Amygdala (tissue), 56 donors: ENCODE measurements at regions not wholly inside any gene's neighbourhood (a gene's known extent, or its start where the extent isn't known, plus 50 kb on each side); places are given as distances from the start of the nearest gene placed in this dataset.
A peak's percentile ranks its signal among the peaks of the same experiment; 100 is the strongest.
"Not testable (repeated sequence)": the region's sequence is repeated elsewhere in the genome, so short reads cannot be mapped to it uniquely, and the experiment has no call there.

Experiments
- DNase-seq, 56 donors: peaks; one replicate each; lab custom pipeline; 2025; lab: John Stamatoyannopoulos, UW

GRCh38 chr4:97432551-97432950 lies 710.7 kb downstream of the STPG2 start:
- no peak for DNase-seq

GRCh38 chr4:97437998-97438705 lies 705.1 kb downstream of the STPG2 start:
- DNase-seq = not testable (repeated sequence)

- no peak for DNase-seq
These were observed 690.1 kb downstream of the STPG2 start for GRCh38 chr4:97453186-97453585.

- no peak for DNase-seq
These were observed 686.0 kb downstream of the STPG2 start for GRCh38 chr4:97457253-97457652.

GRCh38 chr4:97468272-97468671 lies 675.0 kb downstream of the STPG2 start:
- no peak for DNase-seq

GRCh38 chr4:97475621-97476020 lies 667.7 kb downstream of the STPG2 start:
- DNase-seq = no peak

GRCh38 chr4:97477974-97478373 lies 665.3 kb downstream of the STPG2 start:
- no peak for DNase-seq

GRCh38 chr4:97479388-97479787 lies 663.9 kb downstream of the STPG2 start:
- DNase-seq = no peak

GRCh38 chr4:97491856-97492255 lies 651.4 kb downstream of the STPG2 start:
- DNase-seq = no peak

GRCh38 chr4:97493815-97494518 lies 649.3 kb downstream of the STPG2 start:
- DNase-seq = no peak

GRCh38 chr4:97496298-97496873 lies 646.9 kb downstream of the STPG2 start:
- no peak for DNase-seq

- peak in 2 of 56 donors; percentile 0 to 3 for DNase-seq
These were observed 644.4 kb downstream of the STPG2 start for GRCh38 chr4:97498875-97499274.

GRCh38 chr4:97500423-97500822 lies 642.9 kb downstream of the STPG2 start:
- no peak for DNase-seq

- no peak for DNase-seq
These were observed 638.6 kb downstream of the STPG2 start for GRCh38 chr4:97504713-97505112.

GRCh38 chr4:97507587-97508245 lies 635.6 kb downstream of the STPG2 start:
- no peak for DNase-seq
